ENCODE measurements at regions not wholly inside any gene's neighbourhood (a gene's known extent, or its start where the extent isn't known, plus 50 kb on each side); places are given as distances from the start of the nearest gene placed in this dataset.

- DNase-seq, result no peak
These were observed 470.1 kb upstream of the NR2F2 start for GRCh38 chr15:95860406-95860805.

GRCh38 chr15:95864467-95864886 is 466.0 kb upstream of the NR2F2 start:
- no peak for DNase-seq

- DNase-seq, result no peak
These were observed 465.2 kb upstream of the NR2F2 start for GRCh38 chr15:95865330-95865739.

GRCh38 chr15:95866711-95867440 is 463.6 kb upstream of the NR2F2 start:
- no peak for DNase-seq

GRCh38 chr15:95868450-95868849 is 462.1 kb upstream of the NR2F2 start:
- DNase-seq, result no peak

- no peak for DNase-seq
These were observed 461.5 kb upstream of the NR2F2 start for GRCh38 chr15:95868970-95869369.

- no peak for DNase-seq
These were observed 460.6 kb upstream of the NR2F2 start for GRCh38 chr15:95869920-95870319.

- no peak for DNase-seq
These were observed 458.1 kb upstream of the NR2F2 start for GRCh38 chr15:95872366-95872771.

GRCh38 chr15:95874637-95875036 is 455.9 kb upstream of the NR2F2 start:
- no peak for DNase-seq

GRCh38 chr15:95875121-95875643 is 455.3 kb upstream of the NR2F2 start:
- DNase-seq, result no peak

GRCh38 chr15:95880031-95880570 is 450.4 kb upstream of the NR2F2 start:
- DNase-seq, result no peak

- no peak for DNase-seq
These were observed 449.9 kb upstream of the NR2F2 start for GRCh38 chr15:95880630-95881029.

- no peak for DNase-seq
These were observed 447.4 kb upstream of the NR2F2 start for GRCh38 chr15:95883064-95883463.

- DNase-seq, result no peak
These were observed 446.2 kb upstream of the NR2F2 start for GRCh38 chr15:95884276-95884675.

GRCh38 chr15:95887666-95888390 is 442.7 kb upstream of the NR2F2 start:
- no peak for DNase-seq

- no peak for DNase-seq
These were observed 441.7 kb upstream of the NR2F2 start for GRCh38 chr15:95888762-95889161.

- no peak for DNase-seq
These were observed 436.0 kb upstream of the NR2F2 start for GRCh38 chr15:95894407-95894956.

GRCh38 chr15:95895508-95895907 is 435.0 kb upstream of the NR2F2 start:
- DNase-seq, result no peak

GRCh38 chr15:95897651-95898050 is 432.8 kb upstream of the NR2F2 start:
- no peak for DNase-seq

GRCh38 chr15:95898761-95899160 is 431.7 kb upstream of the NR2F2 start:
- DNase-seq, result no peak

- no peak for DNase-seq
These were observed 429.2 kb upstream of the NR2F2 start for GRCh38 chr15:95901271-95901670.

- no peak for DNase-seq
These were observed 427.9 kb upstream of the NR2F2 start for GRCh38 chr15:95902606-95903005.

- DNase-seq, result no peak
These were observed 427.1 kb upstream of the NR2F2 start for GRCh38 chr15:95903352-95903751.
